Parathyroid adenoma (tissue), 2 donors: ENCODE measurements at regions not wholly inside any gene's neighbourhood (a gene's known extent, or its start where the extent isn't known, plus 50 kb on each side); places are given as distances from the start of the nearest gene placed in this dataset.

Source experiments
- H2AFZ ChIP-seq: fragments of 300-600 bp; sonication (generic); one replicate; pipeline ENCODE4 v1.7.0; 2017; ENCODE audit warnings: antibody characterized with exemption, mild to moderate bottlenecking
- H3K27ac ChIP-seq: fragments of 300-600 bp; sonication (generic); one replicate; pipeline ENCODE4 v1.7.0; 2017
- H3K27me3 ChIP-seq: fragments of 300-600 bp; sonication (generic); one replicate; pipeline ENCODE4 v1.7.0; 2017; ENCODE audit warnings: low read length; ENCODE audit not compliant: control insufficient read depth, insufficient read depth
- H3K36me3 ChIP-seq: fragments of 300-600 bp; sonication (generic); one replicate; pipeline ENCODE4 v1.7.0; 2017; ENCODE audit warnings: low read length; ENCODE audit not compliant: control insufficient read depth, insufficient read depth
- H3K4me1 ChIP-seq: fragments of 300-600 bp; sonication (generic); one replicate; pipeline ENCODE4 v1.7.0; 2017; ENCODE audit warnings: control low read depth
- H3K4me2 ChIP-seq: fragments of 300-600 bp; sonication (generic); one replicate; pipeline ENCODE4 v1.7.0; 2017; ENCODE audit warnings: low read length
- H3K4me3 ChIP-seq: fragments of 300-600 bp; sonication (generic); one replicate; pipeline ENCODE4 v1.7.0; 2017; ENCODE audit warnings: low read depth, low read length
- H3K79me2 ChIP-seq: fragments of 300-600 bp; sonication (generic); one replicate; pipeline ENCODE4 v1.7.0; 2017; ENCODE audit warnings: control low read depth
- H3K9ac ChIP-seq: fragments of 300-600 bp; sonication (generic); one replicate; pipeline ENCODE4 v1.7.0; 2017; ENCODE audit warnings: mild to moderate bottlenecking
- H3K9me3 ChIP-seq: fragments of 300-600 bp; sonication (generic); one replicate; pipeline ENCODE4 v1.7.0; 2017; ENCODE audit warnings: low read length; ENCODE audit not compliant: control insufficient read depth
- TF ChIP-seq, protein P1 (sequence below): fragments of 300-600 bp; sonication (generic); IDR thresholded peaks from one replicate; pipeline ENCODE4 v1.7.0; 2017; ENCODE audit warnings: antibody characterized with exemption, mild to moderate bottlenecking
- donor health status: primary hyperparathyroidism.

DNA sequence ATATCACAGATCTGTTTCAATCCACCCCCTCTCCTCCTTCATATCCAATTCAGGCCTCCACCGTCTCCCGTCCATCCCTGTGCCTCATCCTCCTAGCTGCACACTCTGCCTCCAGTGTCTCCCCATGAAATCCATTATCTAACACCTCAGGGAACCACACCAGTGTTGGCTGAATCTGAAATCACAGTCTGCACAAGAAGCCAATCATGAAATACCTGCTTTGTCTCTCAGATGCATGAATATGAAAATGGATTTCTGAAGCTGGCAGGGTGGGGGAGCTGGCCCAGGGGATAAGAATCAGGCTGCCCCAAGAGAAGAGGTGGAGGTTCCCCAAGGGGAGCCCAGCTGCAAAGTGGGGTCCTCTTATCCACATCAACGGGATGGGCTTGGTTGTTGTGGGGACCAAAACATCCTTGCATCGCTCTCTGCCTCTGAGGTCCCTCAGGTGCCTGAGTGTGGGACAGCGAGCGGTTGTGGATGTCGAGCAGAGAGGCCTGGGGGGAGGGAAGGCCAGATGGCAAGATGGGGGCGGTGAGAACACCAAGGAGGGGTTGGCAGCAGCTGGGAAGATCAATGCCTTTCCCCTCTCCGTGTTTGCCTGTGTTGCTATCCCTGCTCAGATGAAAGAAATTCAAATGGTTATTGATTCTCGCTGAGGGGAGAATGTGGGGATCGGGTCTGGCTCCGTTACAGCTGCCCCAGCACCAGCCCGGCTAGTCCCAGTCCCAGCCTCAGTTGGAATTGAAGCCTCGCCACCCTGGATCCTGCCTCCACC, 237.3 kb upstream of the POU3F1 start:
- Histone ChIP-seq H3K79me2 (no peaks in the 10 kb centered on the region), H2AFZ (no peak overlapping the region), H3K4me3 (no peak overlapping the region), H3K27ac (no peak overlapping the region), H3K4me1 (no peaks in the 10 kb centered on the region), H3K27me3 (no peaks in the 10 kb centered on the region), H3K9me3 (no peaks in the 10 kb centered on the region), H3K4me2 (no peak overlapping the region), H3K9ac (no peak overlapping the region), H3K36me3 (no peaks in the 10 kb centered on the region)
- TF ChIP-seq, protein P1, sequence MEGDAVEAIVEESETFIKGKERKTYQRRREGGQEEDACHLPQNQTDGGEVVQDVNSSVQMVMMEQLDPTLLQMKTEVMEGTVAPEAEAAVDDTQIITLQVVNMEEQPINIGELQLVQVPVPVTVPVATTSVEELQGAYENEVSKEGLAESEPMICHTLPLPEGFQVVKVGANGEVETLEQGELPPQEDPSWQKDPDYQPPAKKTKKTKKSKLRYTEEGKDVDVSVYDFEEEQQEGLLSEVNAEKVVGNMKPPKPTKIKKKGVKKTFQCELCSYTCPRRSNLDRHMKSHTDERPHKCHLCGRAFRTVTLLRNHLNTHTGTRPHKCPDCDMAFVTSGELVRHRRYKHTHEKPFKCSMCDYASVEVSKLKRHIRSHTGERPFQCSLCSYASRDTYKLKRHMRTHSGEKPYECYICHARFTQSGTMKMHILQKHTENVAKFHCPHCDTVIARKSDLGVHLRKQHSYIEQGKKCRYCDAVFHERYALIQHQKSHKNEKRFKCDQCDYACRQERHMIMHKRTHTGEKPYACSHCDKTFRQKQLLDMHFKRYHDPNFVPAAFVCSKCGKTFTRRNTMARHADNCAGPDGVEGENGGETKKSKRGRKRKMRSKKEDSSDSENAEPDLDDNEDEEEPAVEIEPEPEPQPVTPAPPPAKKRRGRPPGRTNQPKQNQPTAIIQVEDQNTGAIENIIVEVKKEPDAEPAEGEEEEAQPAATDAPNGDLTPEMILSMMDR = no peak

DNA sequence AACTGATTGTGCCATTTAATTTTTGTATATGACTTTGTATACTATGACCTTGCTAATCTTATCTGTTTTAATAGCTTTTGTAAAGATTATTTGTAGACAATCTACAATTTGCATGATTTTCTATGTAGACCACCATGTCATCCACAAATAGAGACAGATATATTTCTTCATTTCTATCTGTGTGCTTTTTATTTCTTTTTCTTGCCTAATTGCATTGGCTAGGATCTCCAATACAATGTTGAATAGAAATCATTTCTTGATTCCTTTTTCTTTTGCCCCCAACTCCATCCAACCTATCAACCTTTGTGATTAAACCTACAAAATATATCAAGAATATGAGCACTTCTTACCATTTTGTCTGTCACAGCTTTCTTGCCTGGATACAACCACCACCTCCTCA, 232.6 kb upstream of the POU3F1 start:
- Histone ChIP-seq H3K4me1 (no peaks in the 10 kb centered on the region), H3K9ac (no peak overlapping the region), H3K27ac (no peak overlapping the region), H3K9me3 (no peaks in the 10 kb centered on the region), H3K36me3 (no peaks in the 10 kb centered on the region), H2AFZ (no peak overlapping the region), H3K27me3 (no peaks in the 10 kb centered on the region), H3K79me2 (no peaks in the 10 kb centered on the region), H3K4me3 (no peak overlapping the region), H3K4me2 (no peak overlapping the region)
- TF ChIP-seq, protein P1 = no peak

DNA sequence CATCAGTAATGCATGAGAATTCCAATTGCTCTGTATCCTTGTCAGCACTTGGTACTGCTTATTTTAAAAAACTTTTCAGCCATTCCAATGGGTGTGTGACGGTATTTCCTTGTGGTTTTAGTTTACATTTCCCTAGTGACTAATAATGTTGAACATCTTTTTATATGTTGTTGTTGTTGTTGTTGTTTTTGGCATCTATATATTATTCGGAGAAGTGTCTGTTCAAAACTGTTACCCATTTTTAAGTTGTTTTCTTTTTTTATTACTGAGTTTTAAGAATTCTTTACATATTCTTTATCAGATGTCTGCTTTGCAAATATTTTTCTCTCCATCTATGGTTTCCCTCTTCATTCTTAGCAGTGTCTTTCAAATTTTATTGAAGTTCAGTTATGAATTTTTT, 231.1 kb upstream of the POU3F1 start:
- no peaks in the 10 kb centered on the region for H3K27me3 ChIP-seq
- H3K79me2 ChIP-seq = no peaks in the 10 kb centered on the region
- no peaks in the 10 kb centered on the region for H3K9me3 ChIP-seq
- no peak overlapping the region for H3K4me2 ChIP-seq
- H3K36me3 ChIP-seq = no peaks in the 10 kb centered on the region
- H3K4me3 ChIP-seq = no peak overlapping the region
- no peak overlapping the region for H3K27ac ChIP-seq
- no peak overlapping the region for H3K9ac ChIP-seq
- no peaks in the 10 kb centered on the region for H3K4me1 ChIP-seq
- no peak overlapping the region for H2AFZ ChIP-seq
- TF ChIP-seq, protein P1 = no peak

DNA sequence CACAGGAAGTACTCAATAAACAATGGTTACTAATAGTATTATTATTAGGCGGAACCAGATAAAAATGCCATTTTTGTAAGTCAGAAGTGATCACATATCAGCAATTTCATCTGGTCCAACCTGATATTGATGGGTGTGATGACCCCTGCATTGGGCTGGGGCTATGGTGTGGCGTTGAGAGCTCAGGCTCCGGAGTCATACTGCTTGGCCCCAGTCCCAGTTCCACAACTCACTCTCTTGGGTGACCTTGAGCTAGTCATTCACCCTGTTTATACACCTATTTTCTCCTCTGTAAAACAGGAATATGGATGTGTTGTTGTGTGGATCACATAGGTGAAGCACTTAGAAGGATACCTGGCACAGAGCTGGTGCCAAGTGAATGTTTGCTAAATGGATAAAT, 229.4 kb upstream of the POU3F1 start:
- H2AFZ ChIP-seq = no peak overlapping the region
- H3K27ac ChIP-seq = no peak overlapping the region
- no peaks in the 10 kb centered on the region for H3K79me2 ChIP-seq
- no peaks in the 10 kb centered on the region for H3K36me3 ChIP-seq
- H3K9ac ChIP-seq = no peak overlapping the region
- H3K27me3 ChIP-seq = no peaks in the 10 kb centered on the region
- H3K4me1 ChIP-seq = no peaks in the 10 kb centered on the region
- TF ChIP-seq, protein P1 = no peak
- no peak overlapping the region for H3K4me2 ChIP-seq
- no peaks in the 10 kb centered on the region for H3K9me3 ChIP-seq
- H3K4me3 ChIP-seq = no peak overlapping the region

DNA sequence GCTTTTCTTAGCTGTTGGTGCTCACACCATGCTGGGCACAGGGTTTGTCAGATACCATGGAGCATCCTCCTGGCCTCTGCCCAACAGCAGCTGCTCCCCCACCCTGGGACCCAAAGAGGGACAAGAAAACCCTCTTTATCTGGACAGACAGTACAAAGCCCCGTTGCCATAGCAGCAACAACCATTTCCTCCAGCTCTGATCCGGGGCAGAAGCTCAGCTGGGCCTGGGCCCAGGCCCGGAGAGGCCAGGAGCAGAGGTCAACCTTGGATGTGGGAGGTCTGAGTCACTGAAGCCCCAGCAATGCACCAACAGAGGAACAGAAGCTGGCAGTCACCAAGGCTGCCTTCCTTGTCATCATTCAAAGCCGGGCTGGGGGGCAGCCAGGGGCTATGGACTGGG, 228.4 kb upstream of the POU3F1 start:
- Histone ChIP-seq H3K9me3 (no peaks in the 10 kb centered on the region), H3K36me3 (no peaks in the 10 kb centered on the region), H3K9ac (no peak overlapping the region), H2AFZ (no peak overlapping the region), H3K27me3 (no peaks in the 10 kb centered on the region), H3K4me2 (no peak overlapping the region), H3K4me3 (no peak overlapping the region), H3K4me1 (no peaks in the 10 kb centered on the region), H3K27ac (no peak overlapping the region), H3K79me2 (no peaks in the 10 kb centered on the region)
- TF ChIP-seq, protein P1 = no peak
